OCI-LY1 (cell line): ENCODE measurements at regions not wholly inside any gene's neighbourhood (a gene's known extent, or its start where the extent isn't known, plus 50 kb on each side); places are given as distances from the start of the nearest gene placed in this dataset.

Source experiments
- EZH2 ChIP-seq: fragments of 200-600 bp; sonication (generic), shearing (Covaris generic); IDR thresholded peaks from 2 replicates; pipeline ENCODE4 v1.8.0; 2017; ENCODE audit warnings: borderline replicate concordance, mixed run types, mild to moderate bottlenecking, antibody characterized with exemption, low read length, moderate library complexity, mixed read lengths
- TF ChIP-seq, protein P1 (sequence below): fragments of 200-600 bp; sonication (generic), shearing (Covaris generic); IDR thresholded peaks from 2 replicates; pipeline ENCODE4 v1.5.1; 2017; ENCODE audit warnings: mild to moderate bottlenecking, antibody characterized with exemption, low read length, moderate library complexity, mixed read lengths

DNA sequence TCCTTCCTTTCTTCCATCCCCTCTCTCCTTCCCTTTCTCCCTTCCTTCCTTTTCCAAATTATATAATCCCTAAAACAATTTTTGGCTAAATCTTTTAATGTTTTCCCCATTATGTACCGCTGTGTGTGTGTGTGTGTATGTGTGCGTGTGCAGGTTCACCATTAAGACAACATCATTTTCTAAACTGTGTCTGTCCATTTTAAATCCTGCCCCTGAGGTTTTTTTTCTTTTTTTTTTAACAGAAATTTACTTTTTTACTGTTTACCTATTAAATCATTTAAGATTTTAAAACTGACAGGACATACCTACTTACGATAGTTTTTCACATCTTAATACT, 366.3 kb upstream of the EPHA7 start:
- TF ChIP-seq, protein P1, sequence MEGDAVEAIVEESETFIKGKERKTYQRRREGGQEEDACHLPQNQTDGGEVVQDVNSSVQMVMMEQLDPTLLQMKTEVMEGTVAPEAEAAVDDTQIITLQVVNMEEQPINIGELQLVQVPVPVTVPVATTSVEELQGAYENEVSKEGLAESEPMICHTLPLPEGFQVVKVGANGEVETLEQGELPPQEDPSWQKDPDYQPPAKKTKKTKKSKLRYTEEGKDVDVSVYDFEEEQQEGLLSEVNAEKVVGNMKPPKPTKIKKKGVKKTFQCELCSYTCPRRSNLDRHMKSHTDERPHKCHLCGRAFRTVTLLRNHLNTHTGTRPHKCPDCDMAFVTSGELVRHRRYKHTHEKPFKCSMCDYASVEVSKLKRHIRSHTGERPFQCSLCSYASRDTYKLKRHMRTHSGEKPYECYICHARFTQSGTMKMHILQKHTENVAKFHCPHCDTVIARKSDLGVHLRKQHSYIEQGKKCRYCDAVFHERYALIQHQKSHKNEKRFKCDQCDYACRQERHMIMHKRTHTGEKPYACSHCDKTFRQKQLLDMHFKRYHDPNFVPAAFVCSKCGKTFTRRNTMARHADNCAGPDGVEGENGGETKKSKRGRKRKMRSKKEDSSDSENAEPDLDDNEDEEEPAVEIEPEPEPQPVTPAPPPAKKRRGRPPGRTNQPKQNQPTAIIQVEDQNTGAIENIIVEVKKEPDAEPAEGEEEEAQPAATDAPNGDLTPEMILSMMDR, result no peak
- no peak for TF ChIP-seq EZH2
